ENCODE measurements at regions not wholly inside any gene's neighbourhood (a gene's known extent, or its start where the extent isn't known, plus 50 kb on each side); places are given as distances from the start of the nearest gene placed in this dataset.

GRCh38 chr4:155602351-155603140 is 64.1 kb upstream of the GUCY1A1 start:
- no peak for TF ChIP-seq CTCF (IDR thresholded peaks at IDR 0.05)
- no peak for TF ChIP-seq POLR2A (IDR thresholded peaks at IDR 0.05)

Data from uterus (tissue), 2 donors.